K562 (cell line): ENCODE measurements at regions not wholly inside any gene's neighbourhood (a gene's known extent, or its start where the extent isn't known, plus 50 kb on each side); places are given as distances from the start of the nearest gene placed in this dataset.

Experiments
- ATAC-seq: fragments of 200-7000 bp; cut with Tn5 transposase; 3 replicates; pipeline ENCODE4 v1.9.1; 2020; ENCODE audit warnings: moderate library complexity
- BruUV-seq: library from RNA; stranded (reverse); fragments of 400-500 nt; replicated peaks from 2 replicates; lab custom pipeline; 2021; lab: Mats Ljungman, UMichigan
- CTCF ChIA-PET: fragments of 300-600 bp; formaldehyde crosslinking; extraction: SDS; loops from one replicate; lab custom pipeline; 2021; ENCODE audit warnings: low intra/inter-chr PET ratio; lab: Yijun Ruan, JAX
- POLR2A ChIA-PET: fragments of 300-600, 350-650 bp; sonication (Branson Sonifier 250); formaldehyde crosslinking; extraction: SDS; loops from one replicate; lab custom pipeline; 2021; ENCODE audit warnings: antibody characterized with exemption, inconsistent platforms; lab: Yijun Ruan, JAX
- DNase-seq, 4 experiments: peaks; one replicate each; pipeline versions ENCODE4 v3.0.0 to v3.0.0-alpha.2; 2011 to 2018; ENCODE audit warnings: low spot score in 3 of 4, mixed read lengths in 3 of 4; ENCODE audit errors: extremely low read depth in 1 of 4
- FAIRE-seq: peaks from 2 replicates; lab custom pipeline; 2011; peaks lifted over from hg19 to GRCh38; lab: Jason Lieb, UNC
- H2AFZ ChIP-seq: 2 replicates; pipeline ENCODE4 v1.6.0; 2011; ENCODE audit warnings: low read depth, low read length, control low read depth, inconsistent platforms
- H3K27ac ChIP-seq: fragments of 200-600 bp; 3 replicates; pipeline ENCODE4 v1.8.0; 2011; ENCODE audit warnings: low read depth, mild to moderate bottlenecking, control low read depth, inconsistent platforms, low read length, moderate library complexity, mixed read lengths; ENCODE audit errors: extremely low read depth
- H3K27me3 ChIP-seq, 2 experiments: fragments of 300-600 bp in 1 of 2; 2 replicates in 1 of 2; 3 replicates in 1 of 2; pipeline versions ENCODE4 v1.6.0 to v1.8.0; 2011; ENCODE audit warnings: inconsistent platforms in 2 of 2, low read length in 2 of 2, mild to moderate bottlenecking in 1 of 2, mixed read lengths in 1 of 2, moderate library complexity in 1 of 2; ENCODE audit not compliant: control insufficient read depth in 2 of 2, insufficient read depth in 2 of 2
- H3K36me3 ChIP-seq: fragments of 300-600 bp; 3 replicates; pipeline ENCODE4 v1.8.0; 2011; ENCODE audit warnings: mild to moderate bottlenecking, low read length, inconsistent platforms; ENCODE audit not compliant: control insufficient read depth, insufficient read depth
- H3K4me1 ChIP-seq, 2 experiments: fragments of 200-600 bp in 1 of 2; replicated peaks in 1 of 2; 2 replicates in 1 of 2; 3 replicates in 1 of 2; pipeline versions ENCODE4 v1.5.1 to v1.8.0; 2011; ENCODE audit warnings: inconsistent platforms in 2 of 2, low read length in 2 of 2, mild to moderate bottlenecking in 1 of 2, mixed read lengths in 1 of 2, moderate library complexity in 1 of 2; ENCODE audit not compliant: control insufficient read depth in 2 of 2, insufficient read depth in 2 of 2
- H3K4me2 ChIP-seq: 2 replicates; pipeline ENCODE4 v1.6.1; 2011; ENCODE audit warnings: low read length, control low read depth, inconsistent platforms, mixed read lengths; ENCODE audit not compliant: insufficient read depth
- H3K4me3 ChIP-seq: fragments of 200-600 bp; sonication (generic), shearing (Covaris generic); 2 replicates; pipeline ENCODE4 v1.5.1; 2016; ENCODE audit warnings: control low read depth, inconsistent platforms
- H3K79me2 ChIP-seq: fragments of 200-600 bp; 3 replicates; pipeline ENCODE4 v1.8.0; 2011; ENCODE audit warnings: low read length, inconsistent platforms; ENCODE audit not compliant: control insufficient read depth, insufficient read depth
- H3K9ac ChIP-seq, 2 experiments: 2 replicates each; pipeline versions ENCODE4 v1.6.0 to v1.6.1; 2011; ENCODE audit warnings: low read depth in 2 of 2, low read length in 2 of 2, control low read depth in 1 of 2, inconsistent platforms in 1 of 2, mild to moderate bottlenecking in 1 of 2, mixed read lengths in 1 of 2; ENCODE audit not compliant: insufficient read depth in 1 of 2
- H3K9me1 ChIP-seq: one replicate; pipeline ENCODE4 v1.6.0; 2011; ENCODE audit warnings: inconsistent platforms, mild to moderate bottlenecking, low read length, moderate library complexity; ENCODE audit not compliant: control insufficient read depth, insufficient read depth
- H3K9me3 ChIP-seq: replicated peaks from 2 replicates; pipeline ENCODE4 v1.5.1; 2011; ENCODE audit warnings: low read depth, low read length, inconsistent platforms; ENCODE audit not compliant: control insufficient read depth, insufficient read depth
- H4K20me1 ChIP-seq: replicated peaks from 2 replicates; pipeline ENCODE4 v1.6.1; 2011; ENCODE audit warnings: low read length, inconsistent platforms, mixed read lengths; ENCODE audit not compliant: control insufficient read depth, insufficient read depth
- ETV1 ChIP-seq: fragments of 450-650 bp; conservative IDR thresholded peaks from 2 replicates; pipeline ENCODE4 v1.6.1; 2016; ENCODE audit warnings: missing genetic modification characterization, control low read depth, low read depth, missing compliant biosample characterization
- HMG20A ChIP-seq: fragments of 450-650 bp; formaldehyde crosslinking; conservative IDR thresholded peaks from 2 replicates; pipeline ENCODE4 v1.4.0; 2020; ENCODE audit warnings: mild to moderate bottlenecking, mixed read lengths
- MAFG ChIP-seq: fragments of 450-650 bp; conservative IDR thresholded peaks from 2 replicates; pipeline ENCODE4 v1.6.1; 2016; ENCODE audit warnings: missing genetic modification characterization, missing compliant biosample characterization
- MCM3 ChIP-seq: fragments of 450-650 bp; IDR thresholded peaks from 2 replicates; pipeline ENCODE4 v1.6.1; 2016
- ZNF316 ChIP-seq: fragments of 450-650 bp; IDR thresholded peaks from 2 replicates; pipeline ENCODE4 v1.6.1; 2016
- ZNF41 ChIP-seq: fragments of 250-450 bp; sonication (Bioruptor Pico); conservative IDR thresholded peaks from 2 replicates; pipeline ENCODE4 v1.4.0; 2020; ENCODE audit warnings: mild to moderate bottlenecking
- WGBS: fragments of 100-300 bp; shearing (Covaris generic); methylation state at CpG from one replicate; pipeline ENCODE4 v1.1.6; 2016; ENCODE audit warnings: low coverage, mixed read lengths; ENCODE audit not compliant: insufficient coverage; ENCODE audit errors: missing lambda C conversion rate; 5-methylcytosine and 5-hydroxymethylcytosine counted together
- in situ Hi-C: fragments of 300-500 bp; cut with MboI; formaldehyde crosslinking; loops from 4 replicates; pipeline ENCODE4 v1.15.0; 2018; ENCODE audit warnings: inconsistent platforms, mixed read lengths
- intact Hi-C: fragments of 100-400 bp; cut with micrococcal nuclease; formaldehyde crosslinking; loops from 2 replicates; pipeline ENCODE4 v1.14.2; 2022
- TF ChIP-seq, protein P1 (sequence below): sonication (generic); formaldehyde crosslinking; IDR thresholded peaks from 2 replicates; pipeline ENCODE4 v1.8.0; 2022; ENCODE audit warnings: mild to moderate bottlenecking, missing genetic modification reagents
- TF ChIP-seq, protein P2 (sequence below): fragments of 250-450 bp; sonication (Bioruptor Pico); IDR thresholded peaks from 2 replicates; pipeline ENCODE4 v1.5.0; 2022; ENCODE audit warnings: mild to moderate bottlenecking
- TF ChIP-seq, protein P3 (sequence below): fragments of 450-650 bp; formaldehyde crosslinking; conservative IDR thresholded peaks from 2 replicates; pipeline ENCODE4 v1.4.0; 2022; ENCODE audit warnings: mild to moderate bottlenecking, missing genetic modification characterization
- TF ChIP-seq, protein P4 (sequence below): fragments of 450-650 bp; IDR thresholded peaks from 2 replicates; pipeline ENCODE4 v1.6.1; 2016
- TF ChIP-seq, protein P5 (sequence below): sonication (generic); formaldehyde crosslinking; IDR thresholded peaks from 2 replicates; pipeline ENCODE4 v1.8.1; 2023; ENCODE audit warnings: mild to moderate bottlenecking, missing genetic modification reagents

DNA sequence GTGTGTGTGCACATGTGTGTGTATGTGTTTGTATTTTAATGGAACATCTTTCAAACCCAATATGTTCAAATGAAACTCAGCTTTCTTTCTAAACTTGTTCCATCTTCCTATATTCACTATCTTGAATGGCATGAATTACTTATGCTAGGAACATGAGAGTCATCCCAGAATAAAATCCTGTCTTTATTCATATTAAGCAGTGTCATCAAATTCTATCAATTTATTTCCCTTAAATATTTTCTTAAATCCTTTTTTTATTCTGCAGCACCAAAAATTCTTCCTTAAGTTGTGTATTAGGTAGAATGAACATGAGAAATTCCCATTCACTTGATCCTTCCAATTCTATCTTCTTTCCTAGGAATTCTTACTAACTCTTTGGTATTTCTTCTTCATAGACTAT, 146.6 kb upstream of the PCDH15 start (continued):
- TF ChIP-seq, protein P1, sequence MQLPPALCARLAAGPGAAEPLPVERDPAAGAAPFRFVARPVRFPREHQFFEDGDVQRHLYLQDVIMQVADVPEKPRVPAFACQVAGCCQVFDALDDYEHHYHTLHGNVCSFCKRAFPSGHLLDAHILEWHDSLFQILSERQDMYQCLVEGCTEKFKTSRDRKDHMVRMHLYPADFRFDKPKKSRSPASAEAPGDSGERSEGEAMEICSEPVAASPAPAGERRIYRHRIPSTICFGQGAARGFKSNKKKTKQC (CRISPR knock-in tag): no peak
- TF ChIP-seq MAFG (tag): peak; percentile 16; the same call in 1 of the 2 replicates
- peak; percentile 63 for TF ChIP-seq ZNF316
- TF ChIP-seq MCM3: no peak
- TF ChIP-seq ZNF41 (CRISPR knock-in tag): no peak
- TF ChIP-seq, protein P2, sequence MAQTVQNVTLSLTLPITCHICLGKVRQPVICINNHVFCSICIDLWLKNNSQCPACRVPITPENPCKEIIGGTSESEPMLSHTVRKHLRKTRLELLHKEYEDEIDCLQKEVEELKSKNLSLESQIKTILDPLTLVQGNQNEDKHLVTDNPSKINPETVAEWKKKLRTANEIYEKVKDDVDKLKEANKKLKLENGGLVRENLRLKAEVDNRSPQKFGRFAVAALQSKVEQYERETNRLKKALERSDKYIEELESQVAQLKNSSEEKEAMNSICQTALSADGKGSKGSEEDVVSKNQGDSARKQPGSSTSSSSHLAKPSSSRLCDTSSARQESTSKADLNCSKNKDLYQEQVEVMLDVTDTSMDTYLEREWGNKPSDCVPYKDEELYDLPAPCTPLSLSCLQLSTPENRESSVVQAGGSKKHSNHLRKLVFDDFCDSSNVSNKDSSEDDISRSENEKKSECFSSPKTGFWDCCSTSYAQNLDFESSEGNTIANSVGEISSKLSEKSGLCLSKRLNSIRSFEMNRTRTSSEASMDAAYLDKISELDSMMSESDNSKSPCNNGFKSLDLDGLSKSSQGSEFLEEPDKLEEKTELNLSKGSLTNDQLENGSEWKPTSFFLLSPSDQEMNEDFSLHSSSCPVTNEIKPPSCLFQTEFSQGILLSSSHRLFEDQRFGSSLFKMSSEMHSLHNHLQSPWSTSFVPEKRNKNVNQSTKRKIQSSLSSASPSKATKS (CRISPR knock-in tag): no peak
- TF ChIP-seq, all 486 proteins: peak for 3

DNA sequence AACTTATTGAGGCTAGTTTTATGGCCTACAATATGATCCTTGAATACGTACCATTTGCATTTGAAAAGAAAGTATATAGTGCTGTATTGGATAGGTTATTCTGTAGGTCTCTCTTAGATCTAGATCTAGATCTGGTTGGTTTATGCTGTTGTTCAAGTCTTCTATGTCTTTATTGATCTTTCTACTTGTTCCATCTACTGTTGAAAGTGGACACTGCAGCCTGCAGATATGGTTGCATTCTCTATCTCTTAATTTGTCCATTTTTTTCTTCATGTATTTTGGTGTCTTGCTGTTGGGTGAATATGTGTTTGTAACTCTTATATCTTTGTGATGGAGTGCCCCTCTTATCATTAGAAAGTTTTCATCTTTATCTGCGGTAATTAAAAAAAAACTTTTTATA, 139.4 kb upstream of the PCDH15 start:
- Histone ChIP-seq H3K79me2 (no peaks in the 10 kb centered on the region), H3K4me2 (no peak overlapping the region), H2AFZ (no peak overlapping the region), H3K9me3 (no peaks in the 10 kb centered on the region), H3K27me3 (no peaks in the 10 kb centered on the region), H3K36me3 (no peaks in the 10 kb centered on the region), H3K9ac (no peak overlapping the region), H3K4me1 (no peaks in the 10 kb centered on the region), H3K27ac (no peak overlapping the region), H3K9me1 (no peaks in the 10 kb centered on the region), H3K4me3 (no peak overlapping the region), H4K20me1 (no peaks in the 10 kb centered on the region)
- intact Hi-C loops: no loop called here
- in situ Hi-C loops: no loop called here
- TF ChIP-seq ZNF41 (CRISPR knock-in tag) (no peak), HMG20A (no peak), ETV1 (tag) (no peak)
- TF ChIP-seq, protein P3, sequence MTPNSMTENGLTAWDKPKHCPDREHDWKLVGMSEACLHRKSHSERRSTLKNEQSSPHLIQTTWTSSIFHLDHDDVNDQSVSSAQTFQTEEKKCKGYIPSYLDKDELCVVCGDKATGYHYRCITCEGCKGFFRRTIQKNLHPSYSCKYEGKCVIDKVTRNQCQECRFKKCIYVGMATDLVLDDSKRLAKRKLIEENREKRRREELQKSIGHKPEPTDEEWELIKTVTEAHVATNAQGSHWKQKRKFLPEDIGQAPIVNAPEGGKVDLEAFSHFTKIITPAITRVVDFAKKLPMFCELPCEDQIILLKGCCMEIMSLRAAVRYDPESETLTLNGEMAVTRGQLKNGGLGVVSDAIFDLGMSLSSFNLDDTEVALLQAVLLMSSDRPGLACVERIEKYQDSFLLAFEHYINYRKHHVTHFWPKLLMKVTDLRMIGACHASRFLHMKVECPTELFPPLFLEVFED (CRISPR knock-in tag): no peak
- TF ChIP-seq, protein P4, sequence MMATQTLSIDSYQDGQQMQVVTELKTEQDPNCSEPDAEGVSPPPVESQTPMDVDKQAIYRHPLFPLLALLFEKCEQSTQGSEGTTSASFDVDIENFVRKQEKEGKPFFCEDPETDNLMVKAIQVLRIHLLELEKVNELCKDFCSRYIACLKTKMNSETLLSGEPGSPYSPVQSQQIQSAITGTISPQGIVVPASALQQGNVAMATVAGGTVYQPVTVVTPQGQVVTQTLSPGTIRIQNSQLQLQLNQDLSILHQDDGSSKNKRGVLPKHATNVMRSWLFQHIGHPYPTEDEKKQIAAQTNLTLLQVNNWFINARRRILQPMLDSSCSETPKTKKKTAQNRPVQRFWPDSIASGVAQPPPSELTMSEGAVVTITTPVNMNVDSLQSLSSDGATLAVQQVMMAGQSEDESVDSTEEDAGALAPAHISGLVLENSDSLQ: no peak
- TF ChIP-seq, protein P5, sequence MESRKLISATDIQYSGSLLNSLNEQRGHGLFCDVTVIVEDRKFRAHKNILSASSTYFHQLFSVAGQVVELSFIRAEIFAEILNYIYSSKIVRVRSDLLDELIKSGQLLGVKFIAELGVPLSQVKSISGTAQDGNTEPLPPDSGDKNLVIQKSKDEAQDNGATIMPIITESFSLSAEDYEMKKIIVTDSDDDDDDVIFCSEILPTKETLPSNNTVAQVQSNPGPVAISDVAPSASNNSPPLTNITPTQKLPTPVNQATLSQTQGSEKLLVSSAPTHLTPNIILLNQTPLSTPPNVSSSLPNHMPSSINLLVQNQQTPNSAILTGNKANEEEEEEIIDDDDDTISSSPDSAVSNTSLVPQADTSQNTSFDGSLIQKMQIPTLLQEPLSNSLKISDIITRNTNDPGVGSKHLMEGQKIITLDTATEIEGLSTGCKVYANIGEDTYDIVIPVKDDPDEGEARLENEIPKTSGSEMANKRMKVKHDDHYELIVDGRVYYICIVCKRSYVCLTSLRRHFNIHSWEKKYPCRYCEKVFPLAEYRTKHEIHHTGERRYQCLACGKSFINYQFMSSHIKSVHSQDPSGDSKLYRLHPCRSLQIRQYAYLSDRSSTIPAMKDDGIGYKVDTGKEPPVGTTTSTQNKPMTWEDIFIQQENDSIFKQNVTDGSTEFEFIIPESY: no peak
- WGBS: 0% methylated on average over 2 of the region's 2 CpGs
- ATAC-seq: no peak
- BruUV-seq: no TSS peak
- DNase-seq: no peak
- no peak for FAIRE-seq
- POLR2A ChIA-PET: no interaction called here
- CTCF ChIA-PET: no interaction called here
